ENCODE measurements at regions not wholly inside any gene's neighbourhood (a gene's known extent, or its start where the extent isn't known, plus 50 kb on each side); places are given as distances from the start of the nearest gene placed in this dataset.

DNA sequence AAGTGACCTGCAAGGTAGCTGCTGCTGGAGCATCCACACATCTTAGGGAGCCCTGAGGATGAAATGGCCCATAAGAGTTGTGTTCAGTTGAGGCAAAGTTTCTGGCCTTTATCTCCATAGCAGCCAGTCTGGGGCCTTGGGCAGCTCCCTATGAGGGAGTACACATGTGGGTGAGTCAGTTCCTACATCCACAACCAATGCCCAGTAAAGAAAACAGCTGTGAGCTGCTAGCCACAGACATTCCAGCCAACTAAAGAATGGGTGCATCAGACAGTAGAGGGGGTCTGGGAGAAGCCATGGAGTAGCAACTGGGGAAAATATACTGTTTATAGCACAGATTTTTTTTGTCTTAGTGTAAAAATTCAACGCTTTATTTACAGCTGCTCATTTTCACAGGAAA, 720.7 kb downstream of the TLE1 start:
- H3K9me3 ChIP-seq: peaks cover 0 to 5% (median 0%) of the 10 kb centered on the region in 4 donors
- 82 to 94% methylated on average over 1 of the region's 1 CpG for WGBS, 2 donors
- H3K27me3 ChIP-seq: no peaks in the 10 kb centered on the region
- DNase-seq (no peak), ATAC-seq (ENCODE audit: low FRiP score in 2 of 2) (no peak)
- H3K27ac ChIP-seq: no peak overlapping the region
- H3K36me3 ChIP-seq: no peaks in the 10 kb centered on the region
- TF ChIP-seq POLR2A (IDR thresholded peaks at IDR 0.05): no peak
- TF ChIP-seq EP300 (IDR thresholded peaks at IDR 0.05): no peak
- TF ChIP-seq CTCF (IDR thresholded peaks at IDR 0.05): no peak
- TF ChIP-seq POLR2AphosphoS5 (IDR thresholded peaks at IDR 0.05): no peak
- H3K4me1 ChIP-seq: no peaks in the 10 kb centered on the region
- no peak overlapping the region for H3K4me3 ChIP-seq

GRCh38 chr9:80964914-80965313, 724.4 kb downstream of the TLE1 start:
- H3K36me3 ChIP-seq: no peaks in the 10 kb centered on the region
- no peaks in the 10 kb centered on the region for H3K27me3 ChIP-seq
- DNase-seq: no peak
- TF ChIP-seq CTCF (IDR thresholded peaks at IDR 0.05) (no peak), EP300 (IDR thresholded peaks at IDR 0.05) (no peak), POLR2AphosphoS5 (IDR thresholded peaks at IDR 0.05) (no peak), POLR2A (IDR thresholded peaks at IDR 0.05) (no peak)
- no peak overlapping the region for H3K27ac ChIP-seq
- no peak for ATAC-seq (ENCODE audit: low FRiP score in 2 of 2)
- no peaks in the 10 kb centered on the region for H3K4me1 ChIP-seq
- H3K9me3 ChIP-seq: no peaks in the 10 kb centered on the region
- no peak overlapping the region for H3K4me3 ChIP-seq
- 49 to 77% methylated on average over 2 of the region's 2 CpGs for WGBS, 2 donors

DNA sequence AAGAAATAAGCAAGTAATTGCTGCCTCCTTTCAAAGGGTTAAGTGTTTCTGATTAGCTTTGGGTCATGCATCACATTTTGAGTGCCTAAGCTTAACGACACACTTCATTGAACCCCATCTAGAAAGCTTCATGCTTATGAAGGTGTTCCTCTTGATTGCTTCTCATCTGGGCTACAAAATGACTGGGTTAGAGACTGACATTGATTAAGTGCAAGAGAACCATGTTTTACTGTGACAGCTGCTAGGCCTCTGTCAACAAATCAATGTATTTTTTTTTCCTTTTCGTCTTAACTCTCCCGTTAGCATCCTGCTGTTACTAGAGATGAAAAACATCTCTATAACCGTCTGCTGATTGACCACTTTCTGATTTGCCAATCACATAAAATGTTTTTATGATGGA, 725.0 kb downstream of the TLE1 start:
- WGBS, 2 donors: 35 to 45% methylated on average over 4 of the region's 4 CpGs
- ATAC-seq (ENCODE audit: low FRiP score in 2 of 2) (no peak), DNase-seq (no peak)
- H3K27ac ChIP-seq: no peak overlapping the region
- no peaks in the 10 kb centered on the region for H3K4me1 ChIP-seq
- H3K27me3 ChIP-seq: no peaks in the 10 kb centered on the region
- H3K9me3 ChIP-seq: no peaks in the 10 kb centered on the region
- TF ChIP-seq POLR2A (IDR thresholded peaks at IDR 0.05): no peak
- TF ChIP-seq EP300 (IDR thresholded peaks at IDR 0.05): no peak
- TF ChIP-seq POLR2AphosphoS5 (IDR thresholded peaks at IDR 0.05): no peak
- no peak for TF ChIP-seq CTCF (IDR thresholded peaks at IDR 0.05)
- no peak overlapping the region for H3K4me3 ChIP-seq
- no peaks in the 10 kb centered on the region for H3K36me3 ChIP-seq

DNA sequence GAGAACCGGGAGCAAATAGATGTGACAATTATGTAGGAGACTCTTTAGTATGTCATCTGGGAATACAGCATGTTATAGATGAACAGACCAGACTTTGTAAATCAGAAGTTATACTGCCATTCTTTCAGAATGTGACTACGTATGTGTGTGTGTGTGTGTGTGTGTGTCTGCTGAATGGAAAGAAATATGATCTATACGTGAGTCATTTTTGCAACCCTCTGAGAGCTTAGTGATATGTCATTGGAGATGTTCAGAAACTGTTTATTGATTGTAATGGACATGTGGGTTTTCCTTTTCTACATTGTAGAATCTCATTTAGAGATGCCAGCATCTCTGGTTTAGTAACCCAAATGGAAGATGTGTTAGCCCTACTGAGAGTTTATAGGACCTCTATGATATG, 731.5 kb downstream of the TLE1 start:
- H3K4me3 ChIP-seq: no peak overlapping the region
- ATAC-seq (ENCODE audit: low FRiP score in 2 of 2) (no peak), DNase-seq (no peak)
- no peak overlapping the region for H3K27ac ChIP-seq
- H3K9me3 ChIP-seq: no peaks in the 10 kb centered on the region
- H3K36me3 ChIP-seq: no peaks in the 10 kb centered on the region
- no peaks in the 10 kb centered on the region for H3K4me1 ChIP-seq
- WGBS, 2 donors: 71 to 78% methylated on average over 3 of the region's 3 CpGs
- H3K27me3 ChIP-seq: no peaks in the 10 kb centered on the region
- TF ChIP-seq EP300 (IDR thresholded peaks at IDR 0.05): no peak
- TF ChIP-seq POLR2AphosphoS5 (IDR thresholded peaks at IDR 0.05): no peak
- no peak for TF ChIP-seq CTCF (IDR thresholded peaks at IDR 0.05)
- no peak for TF ChIP-seq POLR2A (IDR thresholded peaks at IDR 0.05)

DNA sequence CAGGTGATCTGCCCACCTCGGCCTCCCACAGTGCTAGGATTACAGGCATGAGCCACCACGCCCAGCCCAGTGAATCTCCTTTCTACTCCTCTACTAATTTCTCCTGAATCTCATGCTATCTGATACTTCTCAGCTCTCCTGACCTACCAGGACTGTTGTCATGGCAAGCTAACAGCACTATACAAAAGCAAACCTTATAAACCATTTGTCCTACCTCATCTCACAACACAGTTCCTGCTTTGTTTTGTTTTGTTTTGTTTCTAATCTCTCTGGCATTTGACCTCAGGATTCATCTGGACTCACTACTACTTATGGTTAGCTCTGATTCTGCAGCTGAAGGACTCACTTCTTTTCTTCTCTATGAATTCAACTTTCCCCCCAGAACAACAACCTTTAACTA, 734.8 kb downstream of the TLE1 start:
- H3K27me3 ChIP-seq: no peaks in the 10 kb centered on the region
- no peak for TF ChIP-seq CTCF (IDR thresholded peaks at IDR 0.05)
- no peak for TF ChIP-seq POLR2AphosphoS5 (IDR thresholded peaks at IDR 0.05)
- TF ChIP-seq EP300 (IDR thresholded peaks at IDR 0.05): no peak
- TF ChIP-seq POLR2A (IDR thresholded peaks at IDR 0.05): no peak
- H3K4me3 ChIP-seq: no peak overlapping the region
- DNase-seq: no peak
- no peak for ATAC-seq (ENCODE audit: low FRiP score in 2 of 2)
- H3K4me1 ChIP-seq: no peaks in the 10 kb centered on the region
- no peaks in the 10 kb centered on the region for H3K9me3 ChIP-seq
- H3K27ac ChIP-seq: no peak overlapping the region
- H3K36me3 ChIP-seq: no peaks in the 10 kb centered on the region
- WGBS, 2 donors: 52 to 69% methylated on average over 2 of the region's 2 CpGs

Data from upper lobe of left lung (tissue), 6 donors.